NCI-H1694 (cell line): ENCODE measurements at regions not wholly inside any gene's neighbourhood (a gene's known extent, or its start where the extent isn't known, plus 50 kb on each side); places are given as distances from the start of the nearest gene placed in this dataset.

Experiments
- DNase-seq: peaks from one replicate; lab custom pipeline; 2025; lab: John Stamatoyannopoulos, UW

- DNase-seq: no peak
These were observed 450.8 kb downstream of the MCTP2 start for GRCh38 chr15:94682171-94682570.

DNA sequence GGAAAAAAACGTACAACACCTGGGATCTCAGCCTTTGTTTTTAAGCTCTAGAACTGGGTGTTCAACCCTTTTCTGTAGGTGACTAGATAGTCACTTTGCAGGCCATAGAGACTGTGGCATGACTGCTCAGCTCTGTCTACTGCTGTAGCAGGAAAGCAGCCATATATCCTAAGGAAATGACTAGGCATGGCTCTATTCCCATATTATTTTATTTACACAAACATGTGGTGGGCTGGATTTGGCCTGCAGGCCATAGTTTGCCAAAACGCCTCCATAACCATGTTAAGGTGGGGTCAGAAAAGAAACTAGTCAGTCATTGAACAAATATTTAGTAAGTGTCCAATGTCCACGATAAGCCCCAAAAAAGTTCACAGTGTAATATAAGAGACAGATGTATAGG, 452.5 kb downstream of the MCTP2 start:
- DNase-seq: no peak

- no peak for DNase-seq
These were observed 459.8 kb downstream of the MCTP2 start for GRCh38 chr15:94691169-94691568.

DNA sequence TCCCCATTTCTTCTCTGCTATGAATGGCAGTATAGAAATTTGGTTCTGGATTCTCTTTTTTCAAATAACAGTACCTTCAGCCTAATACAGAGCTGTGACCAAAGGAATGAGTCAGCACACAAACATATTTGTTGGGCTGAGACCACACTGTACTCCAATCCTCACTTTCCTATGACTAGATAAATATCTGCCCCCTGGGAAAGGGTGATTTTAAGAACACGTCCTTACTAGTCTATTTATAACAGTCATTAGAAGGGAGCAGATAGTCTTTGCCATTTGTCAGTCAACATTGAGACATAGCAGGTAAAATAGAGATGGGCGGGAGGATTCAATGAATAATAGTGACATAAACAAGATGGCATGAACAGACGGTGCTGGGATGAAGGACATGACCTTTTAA, 461.3 kb downstream of the MCTP2 start:
- no peak for DNase-seq

DNA sequence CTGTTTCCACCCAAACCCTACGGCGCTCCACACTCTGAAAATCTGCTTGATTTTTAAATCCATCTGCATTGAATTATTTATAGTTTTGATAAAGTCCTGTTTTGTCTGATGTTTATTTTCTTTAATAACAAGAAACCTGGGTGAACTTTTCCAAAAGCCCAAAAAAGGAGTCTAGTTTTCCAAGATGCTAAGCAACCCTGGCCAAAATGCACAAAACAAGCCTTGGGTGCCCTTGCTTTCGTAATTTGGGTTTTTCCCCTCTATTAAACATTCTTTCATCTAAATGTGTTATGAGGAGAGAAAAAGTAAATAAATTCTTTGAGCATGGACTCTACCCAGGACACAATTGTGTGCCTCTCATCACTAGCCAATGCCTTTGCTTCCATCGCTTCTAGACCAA, 468.9 kb downstream of the MCTP2 start:
- no peak for DNase-seq

- no peak for DNase-seq
These were observed 470.1 kb downstream of the MCTP2 start for GRCh38 chr15:94701281-94701985.

DNA sequence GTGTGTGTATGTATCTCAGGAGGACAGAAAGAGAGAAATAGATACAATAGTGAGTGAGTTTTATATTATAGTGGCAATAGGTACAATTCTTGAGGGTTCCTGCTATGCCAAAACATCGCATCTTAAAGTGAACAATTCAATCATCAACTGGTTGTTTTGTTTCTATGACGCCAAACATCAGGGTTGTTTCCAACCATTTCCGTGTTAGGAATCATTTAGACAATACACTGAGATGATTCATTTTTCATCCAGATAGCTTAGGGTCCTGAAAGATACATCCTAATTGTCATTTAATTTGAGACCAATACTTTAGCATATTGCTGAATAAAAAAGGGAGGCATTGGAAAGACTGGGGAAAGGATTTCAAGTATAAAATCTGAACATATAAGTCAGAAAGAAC, 472.2 kb downstream of the MCTP2 start:
- no peak for DNase-seq

- DNase-seq: no peak
These were observed 473.1 kb downstream of the MCTP2 start for GRCh38 chr15:94704421-94704820.

GRCh38 chr15:94704946-94705345, 473.6 kb downstream of the MCTP2 start:
- no peak for DNase-seq

GRCh38 chr15:94709319-94709718, 478.0 kb downstream of the MCTP2 start:
- DNase-seq: no peak

DNA sequence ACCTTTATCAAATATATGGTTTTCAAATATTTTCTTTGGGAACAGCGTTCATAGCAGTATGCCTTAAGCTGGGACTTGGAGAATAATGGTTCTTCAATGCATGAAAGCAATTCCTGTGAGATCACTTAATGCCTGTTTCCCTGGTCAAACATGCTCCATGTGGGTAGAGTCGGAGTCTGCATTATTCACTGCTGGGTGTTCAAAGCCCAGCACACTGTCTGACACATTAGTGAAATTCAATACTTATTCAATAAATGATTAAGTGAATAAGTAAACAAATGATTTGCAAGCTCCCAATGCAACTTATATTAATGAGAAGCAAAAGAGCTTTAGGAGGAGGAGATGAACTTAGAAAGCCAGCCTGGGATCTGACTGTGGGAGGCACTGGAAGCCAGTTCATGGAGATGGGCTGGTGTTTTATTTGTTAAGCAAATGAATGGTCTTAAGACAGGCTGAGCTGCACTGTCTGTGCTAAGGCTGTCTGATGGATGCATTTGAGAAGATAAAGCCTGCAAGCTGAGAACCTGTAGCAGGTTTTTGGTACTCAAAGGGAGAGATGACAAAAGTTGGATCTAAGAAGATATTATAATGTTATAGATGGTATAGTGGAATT, 490.8 kb downstream of the MCTP2 start:
- no peak for DNase-seq

DNA sequence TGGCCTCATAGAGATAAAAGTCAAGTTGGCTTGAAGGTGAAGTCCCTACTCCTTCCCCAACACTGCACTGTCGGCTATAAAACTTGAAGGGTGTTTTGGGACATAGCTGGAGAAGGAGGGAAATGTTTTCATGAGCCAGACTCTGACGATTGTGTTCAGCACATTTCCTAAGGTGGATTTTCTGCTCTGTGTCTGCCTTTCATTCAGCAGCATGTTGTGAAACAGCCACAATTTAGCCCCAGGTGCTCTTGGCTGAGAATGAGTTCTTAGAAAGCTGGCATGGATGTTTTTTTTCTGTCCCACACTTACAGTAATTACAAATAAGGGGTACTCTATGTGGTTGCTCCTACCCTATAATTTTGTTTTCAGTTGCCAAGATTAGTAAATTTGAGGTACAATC, 492.4 kb downstream of the MCTP2 start:
- no peak for DNase-seq

GRCh38 chr15:94731286-94731685, 499.9 kb downstream of the MCTP2 start:
- no peak for DNase-seq

DNA sequence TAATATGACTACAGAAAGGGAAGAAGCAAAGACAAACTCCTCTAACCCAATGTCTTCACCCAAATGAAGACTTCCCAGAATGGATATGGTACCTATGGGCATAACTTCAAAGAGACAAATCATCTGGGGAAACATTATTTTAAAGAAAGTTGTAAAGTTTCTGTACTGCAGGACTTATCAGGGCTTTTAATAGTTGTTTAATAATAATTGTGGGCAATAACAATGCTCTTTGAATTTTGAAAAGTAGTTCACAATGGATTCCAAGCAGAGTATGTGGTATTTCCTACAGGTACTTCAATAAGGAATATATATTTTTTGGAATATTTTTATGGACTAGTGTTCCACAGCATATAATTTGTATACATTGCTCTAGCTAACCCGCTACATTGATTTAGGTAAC, 503.1 kb downstream of the MCTP2 start:
- DNase-seq: no peak

- no peak for DNase-seq
These were observed 504.9 kb downstream of the MCTP2 start for GRCh38 chr15:94736236-94736635.

DNA sequence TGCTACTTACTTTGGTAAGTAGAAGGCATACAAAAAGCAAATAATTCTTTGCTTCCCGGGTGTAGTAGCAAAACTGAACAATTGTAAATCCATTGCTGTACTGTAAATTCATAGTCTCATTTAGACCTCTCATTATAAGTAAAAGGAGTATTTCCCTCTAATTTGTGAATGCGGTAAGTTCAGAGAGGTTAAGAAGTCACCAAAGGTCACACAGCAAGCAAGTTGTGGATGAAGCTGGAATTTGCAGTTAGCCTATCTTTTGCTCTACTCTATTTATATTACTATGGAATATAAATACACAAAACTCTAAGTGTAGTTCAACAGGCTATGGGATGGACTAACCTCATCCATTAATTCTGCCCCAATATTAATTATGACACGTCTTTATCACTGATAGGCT, 508.3 kb downstream of the MCTP2 start:
- no peak for DNase-seq

- DNase-seq: no peak
These were observed 509.1 kb downstream of the MCTP2 start for GRCh38 chr15:94740469-94740868.

- no peak for DNase-seq
These were observed 512.3 kb downstream of the MCTP2 start for GRCh38 chr15:94743668-94744067.

DNA sequence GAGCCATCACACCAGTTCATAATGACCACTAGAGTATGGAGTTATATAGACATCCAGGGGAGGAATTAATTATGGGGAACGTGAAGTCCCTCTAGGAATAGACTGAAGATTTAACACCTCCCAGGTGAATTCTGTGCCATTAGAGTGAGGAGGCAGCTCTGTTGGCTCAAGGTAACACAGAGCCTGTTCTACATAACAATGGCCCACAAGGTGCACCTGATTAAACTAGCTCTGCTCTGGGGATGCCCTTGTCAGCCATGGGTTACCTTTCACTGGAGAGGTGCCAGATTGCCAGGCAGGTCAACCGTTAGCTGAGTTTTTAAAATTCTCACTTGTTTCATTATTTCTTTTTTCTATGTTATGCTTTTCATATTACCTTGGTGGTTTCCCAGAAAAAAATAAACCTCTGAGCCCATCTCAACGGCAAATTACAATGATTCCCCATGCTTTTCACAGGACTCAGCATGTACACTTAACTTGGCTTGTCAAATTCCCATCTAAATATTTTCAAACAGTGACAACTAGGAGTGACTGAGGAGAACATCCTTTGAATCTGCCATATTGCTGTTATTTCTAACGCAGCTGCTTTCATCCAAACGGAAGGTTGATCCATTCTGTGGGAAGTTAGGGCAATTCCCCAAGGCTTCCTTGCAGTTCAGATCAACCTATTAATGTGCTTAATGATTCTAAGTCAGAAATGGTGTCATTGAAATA, 512.9 kb downstream of the MCTP2 start:
- no peak for DNase-seq

GRCh38 chr15:94745371-94745770, 514.0 kb downstream of the MCTP2 start:
- DNase-seq: no peak

- no peak for DNase-seq
These were observed 516.1 kb downstream of the MCTP2 start for GRCh38 chr15:94747510-94747909.

DNA sequence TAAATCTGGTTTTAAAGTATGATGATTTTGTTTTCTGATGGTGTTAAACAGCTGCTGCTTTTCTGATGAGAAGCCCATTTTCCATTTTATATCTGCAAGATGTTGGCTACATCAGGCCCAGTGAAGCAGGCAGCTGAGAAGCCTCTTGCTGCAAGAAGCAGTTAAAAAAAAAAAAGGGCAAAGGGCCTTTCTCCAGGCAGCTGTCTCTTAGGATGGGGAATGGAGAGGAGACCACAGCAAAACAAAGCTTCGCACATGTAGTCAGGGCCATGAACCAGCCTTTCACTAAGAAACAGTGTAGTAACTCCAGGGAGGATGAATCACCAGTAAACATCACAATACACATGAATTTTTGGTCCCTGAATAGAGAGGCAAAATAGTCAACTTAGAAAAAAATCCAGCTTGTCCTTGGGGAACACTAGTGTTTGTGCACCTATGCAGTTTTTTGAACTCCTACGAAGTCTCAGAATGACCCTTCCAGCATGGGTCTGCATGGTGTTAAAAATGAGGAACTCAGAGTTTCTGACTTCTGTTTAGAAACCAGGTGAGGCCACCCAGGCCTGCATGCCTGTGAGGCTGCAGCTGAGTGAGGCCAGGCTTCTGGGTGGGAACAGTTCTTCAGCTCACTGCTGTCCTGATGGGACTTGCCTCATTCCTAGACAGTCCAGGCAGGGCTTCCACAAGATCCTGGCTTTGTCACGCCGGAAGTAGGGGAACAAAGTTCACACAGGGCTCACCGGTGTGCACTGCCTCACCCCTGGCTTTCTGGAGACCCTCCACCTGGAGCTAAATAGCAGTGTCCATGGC, 518.7 kb downstream of the MCTP2 start:
- DNase-seq: no peak

DNA sequence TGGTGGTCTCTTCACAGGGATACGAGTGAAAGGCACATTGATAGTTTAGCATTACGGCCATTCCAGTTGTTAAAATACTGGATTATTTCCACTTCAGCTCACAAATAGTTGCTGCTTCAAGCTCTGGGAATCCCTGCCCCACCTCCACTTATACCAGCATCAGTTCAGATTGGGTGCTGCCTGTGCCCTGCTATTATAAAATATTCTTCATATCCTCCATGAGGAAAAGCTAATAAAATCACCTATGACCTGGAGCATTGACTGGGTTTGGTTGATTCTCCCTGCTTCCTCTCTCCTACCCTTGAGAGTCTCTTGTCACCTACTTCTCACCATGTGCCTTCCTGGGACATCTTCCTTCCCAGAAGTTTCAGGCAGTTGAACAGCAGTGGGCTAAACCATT, 529.0 kb downstream of the MCTP2 start:
- DNase-seq: no peak
